IMR-90 (cell line): ENCODE measurements at regions not wholly inside any gene's neighbourhood (a gene's known extent, or its start where the extent isn't known, plus 50 kb on each side); places are given as distances from the start of the nearest gene placed in this dataset.

Source experiments
- ATAC-seq: fragments of 200-7000 bp; cut with Tn5 transposase; 2 replicates; pipeline ENCODE4 v1.9.1; 2020; ENCODE audit warnings: low read depth, mild to moderate bottlenecking, moderate library complexity
- BruUV-seq: library from RNA; stranded (reverse); fragments of 400-500 nt; replicated peaks from 2 replicates; lab custom pipeline; 2021; lab: Mats Ljungman, UMichigan
- CTCF ChIA-PET: fragments of 300-600 bp; formaldehyde crosslinking; extraction: SDS; loops from one replicate; lab custom pipeline; 2021; ENCODE audit warnings: antibody characterized with exemption; lab: Yijun Ruan, JAX
- POLR2A ChIA-PET: fragments of 300-600 bp; sonication (Branson Sonifier 250); formaldehyde crosslinking; loops from one replicate; lab custom pipeline; 2022; ENCODE audit warnings: antibody characterized with exemption; ENCODE audit not compliant: unreplicated experiment; lab: Charles Lee
- DNase-seq: peaks from one replicate; pipeline ENCODE4 v3.0.0; 2013
- H2AFZ ChIP-seq: replicated peaks from 2 replicates; pipeline ENCODE3; 2013; ENCODE audit warnings: low read length, mild to moderate bottlenecking; ENCODE audit not compliant: poor library complexity
- H2AK5ac ChIP-seq: 2 replicates; pipeline ENCODE4 v1.6.1; 2013; ENCODE audit warnings: low read depth, low read length, inconsistent platforms
- H2AK9ac ChIP-seq: replicated peaks from 2 replicates; pipeline ENCODE3; 2013; ENCODE audit warnings: mild to moderate bottlenecking, low read depth, low read length, moderate library complexity; ENCODE audit not compliant: poor library complexity
- H2BK120ac ChIP-seq: 2 replicates; pipeline ENCODE4 v1.6.1; 2013; ENCODE audit warnings: low read depth, low read length, inconsistent platforms
- H2BK15ac ChIP-seq: 3 replicates; pipeline ENCODE4 v1.6.1; 2013; ENCODE audit warnings: low read depth, low read length, inconsistent platforms
- H2BK20ac ChIP-seq: 2 replicates; pipeline ENCODE4 v1.6.1; 2013; ENCODE audit warnings: low read depth, mild to moderate bottlenecking, inconsistent platforms, low read length, moderate library complexity
- H2BK5ac ChIP-seq: 2 replicates; pipeline ENCODE4 v1.6.1; 2013; ENCODE audit warnings: mild to moderate bottlenecking, low read depth, low read length, inconsistent platforms; ENCODE audit not compliant: poor library complexity, severe bottlenecking
- H3K14ac ChIP-seq: replicated peaks from 2 replicates; pipeline ENCODE4 v1.6.1; 2013; ENCODE audit warnings: low read depth, low read length, inconsistent platforms
- H3K18ac ChIP-seq: 2 replicates; pipeline ENCODE4 v1.6.1; 2013; ENCODE audit warnings: low read depth, low read length, control low read depth
- H3K23ac ChIP-seq: 2 replicates; pipeline ENCODE4 v1.6.1; 2013; ENCODE audit warnings: low read depth, low read length, inconsistent platforms
- H3K27ac ChIP-seq: 2 replicates; pipeline ENCODE4 v1.5.1; 2013; ENCODE audit warnings: mild to moderate bottlenecking, control low read depth, low read length; ENCODE audit not compliant: insufficient read depth
- H3K27me3 ChIP-seq: 2 replicates; pipeline ENCODE4 v1.6.1; 2013; ENCODE audit warnings: low read length; ENCODE audit not compliant: control insufficient read depth, insufficient read depth
- H3K36me3 ChIP-seq: 2 replicates; pipeline ENCODE4 v1.6.1; 2013; ENCODE audit warnings: low read length, mixed read lengths; ENCODE audit not compliant: control insufficient read depth, insufficient read depth
- H3K4ac ChIP-seq: 2 replicates; pipeline ENCODE4 v1.6.1; 2013; ENCODE audit warnings: low read depth, low read length, inconsistent platforms
- H3K4me1 ChIP-seq: 2 replicates; pipeline ENCODE4 v1.6.1; 2013; ENCODE audit warnings: low read length, mixed read lengths; ENCODE audit not compliant: control insufficient read depth, insufficient read depth
- H3K4me2 ChIP-seq: 2 replicates; pipeline ENCODE4 v1.6.1; 2013; ENCODE audit warnings: low read depth, mild to moderate bottlenecking, control low read depth, low read length, moderate library complexity
- H3K4me3 ChIP-seq: 2 replicates; pipeline ENCODE4 v1.5.1; 2013; ENCODE audit warnings: low read depth, mild to moderate bottlenecking, control low read depth, low read length, moderate library complexity; ENCODE audit not compliant: insufficient read depth
- H3K56ac ChIP-seq: 2 replicates; pipeline ENCODE4 v1.6.1; 2013; ENCODE audit warnings: low read length, inconsistent platforms; ENCODE audit not compliant: insufficient read depth; ENCODE audit errors: extremely low read depth
- H3K79me1 ChIP-seq, 2 experiments: 2 replicates each; pipeline ENCODE4 v1.6.1; 2013; ENCODE audit warnings: low read length in 2 of 2, inconsistent platforms in 1 of 2, low read depth in 1 of 2
- H3K9ac ChIP-seq: 2 replicates; pipeline ENCODE4 v1.6.1; 2013; ENCODE audit warnings: low read depth, low read length, control low read depth
- H3K9me1 ChIP-seq: 2 replicates; pipeline ENCODE4 v1.6.1; 2013; ENCODE audit warnings: low read length, inconsistent platforms; ENCODE audit not compliant: insufficient read depth
- H3K9me3 ChIP-seq: 2 replicates; pipeline ENCODE4 v1.6.1; 2013; ENCODE audit warnings: low read length; ENCODE audit not compliant: control insufficient read depth, insufficient read depth
- H4K20me1 ChIP-seq: 2 replicates; pipeline ENCODE4 v1.6.1; 2013; ENCODE audit warnings: low read length, inconsistent platforms; ENCODE audit not compliant: insufficient read depth
- H4K5ac ChIP-seq: 2 replicates; pipeline ENCODE4 v1.6.1; 2013; ENCODE audit warnings: mild to moderate bottlenecking, low read depth, low read length, control low read depth
- H4K8ac ChIP-seq, 2 experiments: 2 replicates each; pipeline ENCODE4 v1.6.1; 2013; ENCODE audit warnings: low read depth in 2 of 2, low read length in 2 of 2, control low read depth in 1 of 2, inconsistent platforms in 1 of 2
- H4K91ac ChIP-seq: 2 replicates; pipeline ENCODE4 v1.6.1; 2013; ENCODE audit warnings: low read depth, low read length, inconsistent platforms; ENCODE audit not compliant: insufficient read depth
- BHLHE40 ChIP-seq: fragments of 150-350 bp; IDR thresholded peaks from 2 replicates; pipeline ENCODE4 v1.6.1; 2016; ENCODE audit warnings: mild to moderate bottlenecking, low read depth, low read length
- CEBPB ChIP-seq: IDR thresholded peaks from 2 replicates; pipeline ENCODE4 v1.6.1; 2012; ENCODE audit warnings: low read depth, low read length, improper control_type of control experiment
- CHD1 ChIP-seq: IDR thresholded peaks from 2 replicates; pipeline ENCODE4 v1.6.1; 2012; ENCODE audit warnings: low read depth, low read length, improper control_type of control experiment
- FOS ChIP-seq: fragments of 150-350 bp; IDR thresholded peaks from 2 replicates; pipeline ENCODE4 v1.6.1; 2016; ENCODE audit warnings: low read depth, low read length
- MAFK ChIP-seq: IDR thresholded peaks from 2 replicates; pipeline ENCODE4 v1.6.1; 2012; ENCODE audit warnings: low read depth, low read length, improper control_type of control experiment
- MXI1 ChIP-seq: IDR thresholded peaks from 2 replicates; pipeline ENCODE4 v1.6.1; 2012; ENCODE audit warnings: low read depth, mild to moderate bottlenecking, low read length, moderate library complexity, borderline replicate concordance
- NFE2L2 ChIP-seq: fragments of 150-350 bp; IDR thresholded peaks from 2 replicates; pipeline ENCODE4 v1.6.1; 2016; ENCODE audit warnings: low read depth, mild to moderate bottlenecking, low read length
- POLR2A ChIP-seq: IDR thresholded peaks from 2 replicates; pipeline ENCODE4 v1.6.1; 2012; ENCODE audit warnings: mild to moderate bottlenecking, low read depth, low read length
- RAD21 ChIP-seq: IDR thresholded peaks from 2 replicates; pipeline ENCODE4 v1.6.1; 2012; ENCODE audit warnings: low read length, improper control_type of control experiment
- WGBS, 2 experiments: methylation state at CpG; one replicate each; pipeline versions ENCODE4 v1.1.5 to v1.1.7; 2013; ENCODE audit warnings: missing lambda C conversion rate in 2 of 2; ENCODE audit not compliant: insufficient read length in 1 of 2; ENCODE audit errors: extremely low coverage in 2 of 2; 5-methylcytosine and 5-hydroxymethylcytosine counted together
- dilution Hi-C: fragments of 300-500 bp; cut with HindIII; formaldehyde crosslinking; loops from one replicate; pipeline ENCODE4 v1.14.3; 2018; ENCODE audit warnings: low sequenced_read_pairs; ENCODE audit not compliant: unreplicated experiment
- in situ Hi-C: fragments of 300-500 bp; cut with MboI; formaldehyde crosslinking; loops from 3 replicates; pipeline ENCODE4 v1.14.3; 2019; ENCODE audit warnings: low sequenced_read_pairs, inconsistent platforms, mixed read lengths
- intact Hi-C: fragments of 100-400 bp; cut with micrococcal nuclease; formaldehyde crosslinking; loops from 2 replicates; pipeline ENCODE4 v1.10.0; 2022
- TF ChIP-seq, protein P1 (sequence below): conservative IDR thresholded peaks from 2 replicates; pipeline ENCODE4 v1.5.1; 2012; ENCODE audit warnings: mild to moderate bottlenecking, low read depth, low read length, improper control_type of control experiment

DNA sequence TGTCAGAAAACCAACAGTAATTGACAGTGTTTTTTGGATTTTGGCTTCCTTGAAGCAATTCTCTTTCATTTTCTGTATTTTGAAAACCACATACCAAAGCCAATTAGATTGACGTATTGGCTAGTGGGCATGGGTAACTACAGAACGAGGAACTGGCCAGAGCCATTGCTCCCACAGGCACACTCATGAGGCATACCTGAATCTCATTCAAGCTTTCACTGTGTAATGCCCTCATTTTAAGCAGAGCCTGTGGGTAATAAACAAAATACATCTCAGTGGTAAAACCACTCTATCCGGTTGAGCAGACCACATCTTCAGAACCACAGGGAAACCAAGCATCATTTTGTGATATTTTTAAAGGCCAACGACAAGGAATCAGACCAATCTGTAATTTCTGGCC is 394.1 kb downstream of the ZNF608 start:
- no peak overlapping the region for H3K4me3 ChIP-seq
- no peak overlapping the region for H2BK15ac ChIP-seq
- H3K14ac ChIP-seq, result no peak overlapping the region
- H2AK5ac ChIP-seq, result no peak overlapping the region
- H3K4me2 ChIP-seq, result no peak overlapping the region
- no peaks in the 10 kb centered on the region for H4K20me1 ChIP-seq
- TF ChIP-seq FOS (no peak), CHD1 (no peak), POLR2A (no peak), CEBPB (no peak), BHLHE40 (no peak), RAD21 (no peak), NFE2L2 (no peak), MAFK (no peak), MXI1 (no peak)
- TF ChIP-seq, protein P1, sequence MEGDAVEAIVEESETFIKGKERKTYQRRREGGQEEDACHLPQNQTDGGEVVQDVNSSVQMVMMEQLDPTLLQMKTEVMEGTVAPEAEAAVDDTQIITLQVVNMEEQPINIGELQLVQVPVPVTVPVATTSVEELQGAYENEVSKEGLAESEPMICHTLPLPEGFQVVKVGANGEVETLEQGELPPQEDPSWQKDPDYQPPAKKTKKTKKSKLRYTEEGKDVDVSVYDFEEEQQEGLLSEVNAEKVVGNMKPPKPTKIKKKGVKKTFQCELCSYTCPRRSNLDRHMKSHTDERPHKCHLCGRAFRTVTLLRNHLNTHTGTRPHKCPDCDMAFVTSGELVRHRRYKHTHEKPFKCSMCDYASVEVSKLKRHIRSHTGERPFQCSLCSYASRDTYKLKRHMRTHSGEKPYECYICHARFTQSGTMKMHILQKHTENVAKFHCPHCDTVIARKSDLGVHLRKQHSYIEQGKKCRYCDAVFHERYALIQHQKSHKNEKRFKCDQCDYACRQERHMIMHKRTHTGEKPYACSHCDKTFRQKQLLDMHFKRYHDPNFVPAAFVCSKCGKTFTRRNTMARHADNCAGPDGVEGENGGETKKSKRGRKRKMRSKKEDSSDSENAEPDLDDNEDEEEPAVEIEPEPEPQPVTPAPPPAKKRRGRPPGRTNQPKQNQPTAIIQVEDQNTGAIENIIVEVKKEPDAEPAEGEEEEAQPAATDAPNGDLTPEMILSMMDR, result no peak
- no peak overlapping the region for H2BK20ac ChIP-seq
- H2AFZ ChIP-seq, result no peak overlapping the region
- no peaks in the 10 kb centered on the region for H3K9me3 ChIP-seq
- no peaks in the 10 kb centered on the region for H3K79me1 ChIP-seq
- no peak overlapping the region for H3K27ac ChIP-seq
- H2AK9ac ChIP-seq, result no peak overlapping the region
- H3K9me1 ChIP-seq, result no peaks in the 10 kb centered on the region
- H4K91ac ChIP-seq, result no peak overlapping the region
- H3K9ac ChIP-seq, result no peak overlapping the region
- ATAC-seq (no peak), DNase-seq (no peak)
- H4K8ac ChIP-seq, result no peak overlapping the region
- no peak overlapping the region for H2BK5ac ChIP-seq
- no peak overlapping the region for H3K23ac ChIP-seq
- H3K18ac ChIP-seq, result no peak overlapping the region
- ChIA-PET CTCF (no interaction called here), POLR2A (no interaction called here)
- H2BK120ac ChIP-seq, result no peak overlapping the region
- H4K5ac ChIP-seq, result no peak overlapping the region
- H3K4ac ChIP-seq, result no peak overlapping the region
- H3K4me1 ChIP-seq, result no peaks in the 10 kb centered on the region
- BruUV-seq, result no TSS peak
- in situ Hi-C loops (no loop called here), intact Hi-C loops (no loop called here), dilution Hi-C loops (no loop called here)
- WGBS, 2 experiments, result no CpG with 5 or more reads among the region's 4 CpGs
- no peaks in the 10 kb centered on the region for H3K36me3 ChIP-seq
- no peaks in the 10 kb centered on the region; the same call in 1 of the 2 replicates for H3K27me3 ChIP-seq
- H3K56ac ChIP-seq, result no peak overlapping the region
